ENCODE measurements at regions not wholly inside any gene's neighbourhood (a gene's known extent, or its start where the extent isn't known, plus 50 kb on each side); places are given as distances from the start of the nearest gene placed in this dataset.

DNA sequence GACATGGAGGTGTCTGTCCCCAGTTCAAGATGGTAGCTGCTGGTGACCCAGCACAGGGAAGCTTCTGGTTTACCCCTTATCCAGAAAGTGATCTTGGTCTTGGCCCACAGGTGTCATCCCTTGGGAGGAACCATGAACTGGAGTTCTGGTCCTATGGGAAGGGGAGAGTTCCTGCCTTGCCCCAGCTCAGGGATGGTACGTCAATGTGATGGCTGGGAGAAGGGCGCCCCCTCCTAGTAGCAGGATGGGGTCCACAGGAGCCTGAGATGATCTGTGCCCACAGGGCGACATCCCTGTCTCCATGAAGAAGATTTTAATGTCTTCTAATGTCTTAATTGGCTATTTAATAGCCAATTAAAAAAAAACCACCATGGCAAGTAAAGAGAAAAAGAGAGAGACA is 249.8 kb downstream of the SIPA1L2 start:
- no peak for TF ChIP-seq CTCF (IDR thresholded peaks at IDR 0.05)
- TF ChIP-seq POLR2A (IDR thresholded peaks at IDR 0.05), result no peak
